HCT116 (cell line): ENCODE measurements at regions not wholly inside any gene's neighbourhood (a gene's known extent, or its start where the extent isn't known, plus 50 kb on each side); places are given as distances from the start of the nearest gene placed in this dataset.

Experiments used
- ATAC-seq: fragments of 200-7000 bp; cut with Tn5 transposase; 2 replicates; pipeline ENCODE4 v1.9.1; 2020; ENCODE audit warnings: mild to moderate bottlenecking, moderate library complexity
- BruUV-seq: library from RNA; stranded (reverse); fragments of 400-500 nt; replicated peaks from 2 replicates; lab custom pipeline; 2021; lab: Mats Ljungman, UMichigan
- CTCF ChIA-PET: fragments of 300-600 bp; sonication (Branson Sonifier 250); formaldehyde crosslinking; loops from one replicate; lab custom pipeline; 2021; ENCODE audit warnings: antibody characterized with exemption; lab: Charles Lee
- POLR2A ChIA-PET: fragments of 300-600, 350-600 bp; sonication (Branson Sonifier 250); formaldehyde crosslinking; loops from one replicate; lab custom pipeline; 2021; ENCODE audit warnings: antibody characterized with exemption; lab: Charles Lee
- RAD21 ChIA-PET, 2 experiments: fragments of 300-600 bp; sonication (Branson Sonifier 250); formaldehyde crosslinking; loops; one replicate each; lab custom pipeline; 2023; ENCODE audit warnings: low total read pairs in 2 of 2; ENCODE audit not compliant: uncharacterized antibody in 2 of 2, unreplicated experiment in 2 of 2, low non-redundant PET in 1 of 2; lab: Charles Lee
- DNase-seq: peaks from one replicate; pipeline ENCODE4 v3.0.0-alpha.2; 2010; ENCODE audit warnings: low read depth, low spot score
- H2AFZ ChIP-seq: fragments of 200-600 bp; shearing (Covaris generic), sonication (generic); 2 replicates; pipeline ENCODE4 v1.6.1; 2017; ENCODE audit warnings: low read depth, mixed run types, mixed read lengths, antibody characterized with exemption, low read length; ENCODE audit not compliant: poor library complexity, severe bottlenecking
- H3K27ac ChIP-seq: 2 replicates; pipeline ENCODE4 v1.5.1; 2012; ENCODE audit warnings: low read depth, low read length
- H3K27me3 ChIP-seq: fragments of 200-600 bp; sonication (generic); 2 replicates; pipeline ENCODE4 v1.6.1; 2016; ENCODE audit warnings: mixed run types, low read length, mixed read lengths; ENCODE audit not compliant: insufficient read depth
- H3K36me3 ChIP-seq, 2 experiments: fragments of 200-500 bp in 1 of 2; fragments of 200-600 bp in 1 of 2; sonication (Bioruptor generic) in 1 of 2; sonication (generic) in 1 of 2; 2 replicates each; pipeline versions ENCODE4 v1.5.1 to v1.6.1; 2014 to 2016; ENCODE audit warnings: low read length in 2 of 2, inconsistent platforms in 1 of 2, mixed read lengths in 1 of 2, mixed run types in 1 of 2; ENCODE audit not compliant: insufficient read depth in 2 of 2, control insufficient read depth in 1 of 2
- H3K4me1 ChIP-seq, 2 experiments: fragments of 200-600 bp in 1 of 2; sonication (generic) in 1 of 2; 2 replicates each; pipeline versions ENCODE4 v1.5.1 to v1.6.1; 2012 to 2017; ENCODE audit warnings: low read length in 2 of 2, inconsistent platforms in 1 of 2, mild to moderate bottlenecking in 1 of 2, mixed read lengths in 1 of 2, mixed run types in 1 of 2, moderate library complexity in 1 of 2; ENCODE audit not compliant: insufficient read depth in 2 of 2, control insufficient read depth in 1 of 2
- H3K4me2 ChIP-seq: fragments of 200-600 bp; sonication (generic); 2 replicates; pipeline ENCODE4 v1.6.1; 2017; ENCODE audit warnings: mixed run types, low read length, mixed read lengths
- H3K4me3 ChIP-seq, 2 experiments: fragments of 200-600 bp in 1 of 2; sonication (generic) in 1 of 2; replicated peaks in 1 of 2; 2 replicates each; pipeline ENCODE4 v1.5.1; 2011 to 2016; ENCODE audit warnings: low read length in 2 of 2, control low read depth in 1 of 2, low read depth in 1 of 2, mild to moderate bottlenecking in 1 of 2, mixed read lengths in 1 of 2, mixed run types in 1 of 2
- H3K79me2 ChIP-seq: fragments of 200-600 bp; sonication (generic); 2 replicates; pipeline ENCODE4 v1.6.1; 2017; ENCODE audit warnings: mild to moderate bottlenecking, mixed run types, low read length, moderate library complexity, mixed read lengths; ENCODE audit not compliant: insufficient read depth
- H3K9ac ChIP-seq: fragments of 200-600 bp; sonication (generic); 2 replicates; pipeline ENCODE4 v1.6.1; 2016; ENCODE audit warnings: low read length, mixed read lengths
- H3K9me2 ChIP-seq: fragments of 200-600 bp; sonication (generic), shearing (Covaris generic); 2 replicates; pipeline ENCODE4 v1.6.1; 2017; ENCODE audit warnings: mixed run types, mild to moderate bottlenecking, moderate library complexity; ENCODE audit not compliant: insufficient read depth
- H3K9me3 ChIP-seq, 2 experiments: fragments of 200-500 bp in 1 of 2; fragments of 200-600 bp in 1 of 2; sonication (Bioruptor generic) in 1 of 2; sonication (generic) in 1 of 2; 2 replicates each; pipeline ENCODE4 v1.6.1; 2014 to 2017; ENCODE audit warnings: low read length in 2 of 2, mixed read lengths in 2 of 2, inconsistent platforms in 1 of 2, low read depth in 1 of 2, mild to moderate bottlenecking in 1 of 2, mixed run types in 1 of 2, moderate library complexity in 1 of 2; ENCODE audit not compliant: control insufficient read depth in 1 of 2, insufficient read depth in 1 of 2
- H4K20me1 ChIP-seq: fragments of 200-600 bp; sonication (generic), shearing (Covaris generic); 2 replicates; pipeline ENCODE4 v1.6.1; 2017; ENCODE audit warnings: mixed run types, mild to moderate bottlenecking, moderate library complexity; ENCODE audit not compliant: insufficient read depth
- CBX3 ChIP-seq: IDR thresholded peaks from 2 replicates; pipeline ENCODE4 v1.6.1; 2012; ENCODE audit warnings: low read depth
- CEBPB ChIP-seq: IDR thresholded peaks from 2 replicates; pipeline ENCODE4 v1.6.1; 2012; ENCODE audit warnings: low read depth
- ELF1 ChIP-seq: IDR thresholded peaks from 2 replicates; pipeline ENCODE4 v1.6.1; 2012; ENCODE audit warnings: low read depth, borderline replicate concordance
- SP1 ChIP-seq: IDR thresholded peaks from 2 replicates; pipeline ENCODE4 v1.6.1; 2012; ENCODE audit warnings: low read depth
- SRF ChIP-seq: IDR thresholded peaks from 2 replicates; pipeline ENCODE4 v1.6.1; 2012; ENCODE audit warnings: low read depth
- ZNF274 ChIP-seq: fragments of 200-500 bp; sonication (Bioruptor generic); IDR thresholded peaks from 2 replicates; pipeline ENCODE4 v1.6.1; 2014; ENCODE audit warnings: mild to moderate bottlenecking, low read depth, low read length, inconsistent platforms
- intact Hi-C: fragments of 100-400 bp; cut with micrococcal nuclease; formaldehyde crosslinking; loops from 2 replicates; pipeline ENCODE4 v1.10.0; 2022
- TF ChIP-seq, protein P1 (sequence below): IDR thresholded peaks from 2 replicates; pipeline ENCODE4 v1.6.1; 2012; ENCODE audit warnings: low read depth
- TF ChIP-seq, protein P2 (sequence below): IDR thresholded peaks from 2 replicates; pipeline ENCODE4 v1.6.1; 2011; ENCODE audit warnings: mild to moderate bottlenecking, low read length, moderate library complexity; ENCODE audit not compliant: insufficient replicate concordance; ENCODE audit errors: extremely low read depth

DNA sequence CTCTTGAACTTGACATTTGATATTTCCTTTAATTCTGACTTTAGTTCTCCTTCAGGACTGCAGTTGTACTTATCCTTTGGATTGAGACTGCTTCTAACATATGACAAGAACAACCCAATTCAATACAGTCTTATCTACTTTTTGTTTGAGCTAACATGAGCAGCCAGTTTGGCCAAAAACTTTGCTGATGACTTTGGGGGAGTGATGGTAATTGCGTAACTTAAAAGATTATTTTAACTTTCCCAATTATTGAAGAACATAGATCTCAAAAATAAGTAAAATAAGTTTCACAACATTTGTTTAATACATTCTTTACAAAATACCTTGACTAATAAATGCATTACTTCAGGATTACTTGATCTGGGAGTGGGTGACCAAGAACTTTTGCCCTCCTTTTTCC is 1311.1 kb upstream of the NRXN1 start:
- ATAC-seq (no peak), DNase-seq (no peak)
- Histone ChIP-seq H3K4me1 (no peaks in the 10 kb centered on the region), H3K27ac (no peak overlapping the region), H3K9me2 (no peaks in the 10 kb centered on the region), H3K4me3 (no peak overlapping the region), H3K27me3 (no peaks in the 10 kb centered on the region), H4K20me1 (no peaks in the 10 kb centered on the region), H3K4me2 (no peak overlapping the region), H3K36me3 (no peaks in the 10 kb centered on the region), H3K79me2 (no peaks in the 10 kb centered on the region), H3K9me3 (no peaks in the 10 kb centered on the region), H2AFZ (no peak overlapping the region), H3K9ac (no peak overlapping the region)
- no peak for TF ChIP-seq SRF
- TF ChIP-seq, protein P1, sequence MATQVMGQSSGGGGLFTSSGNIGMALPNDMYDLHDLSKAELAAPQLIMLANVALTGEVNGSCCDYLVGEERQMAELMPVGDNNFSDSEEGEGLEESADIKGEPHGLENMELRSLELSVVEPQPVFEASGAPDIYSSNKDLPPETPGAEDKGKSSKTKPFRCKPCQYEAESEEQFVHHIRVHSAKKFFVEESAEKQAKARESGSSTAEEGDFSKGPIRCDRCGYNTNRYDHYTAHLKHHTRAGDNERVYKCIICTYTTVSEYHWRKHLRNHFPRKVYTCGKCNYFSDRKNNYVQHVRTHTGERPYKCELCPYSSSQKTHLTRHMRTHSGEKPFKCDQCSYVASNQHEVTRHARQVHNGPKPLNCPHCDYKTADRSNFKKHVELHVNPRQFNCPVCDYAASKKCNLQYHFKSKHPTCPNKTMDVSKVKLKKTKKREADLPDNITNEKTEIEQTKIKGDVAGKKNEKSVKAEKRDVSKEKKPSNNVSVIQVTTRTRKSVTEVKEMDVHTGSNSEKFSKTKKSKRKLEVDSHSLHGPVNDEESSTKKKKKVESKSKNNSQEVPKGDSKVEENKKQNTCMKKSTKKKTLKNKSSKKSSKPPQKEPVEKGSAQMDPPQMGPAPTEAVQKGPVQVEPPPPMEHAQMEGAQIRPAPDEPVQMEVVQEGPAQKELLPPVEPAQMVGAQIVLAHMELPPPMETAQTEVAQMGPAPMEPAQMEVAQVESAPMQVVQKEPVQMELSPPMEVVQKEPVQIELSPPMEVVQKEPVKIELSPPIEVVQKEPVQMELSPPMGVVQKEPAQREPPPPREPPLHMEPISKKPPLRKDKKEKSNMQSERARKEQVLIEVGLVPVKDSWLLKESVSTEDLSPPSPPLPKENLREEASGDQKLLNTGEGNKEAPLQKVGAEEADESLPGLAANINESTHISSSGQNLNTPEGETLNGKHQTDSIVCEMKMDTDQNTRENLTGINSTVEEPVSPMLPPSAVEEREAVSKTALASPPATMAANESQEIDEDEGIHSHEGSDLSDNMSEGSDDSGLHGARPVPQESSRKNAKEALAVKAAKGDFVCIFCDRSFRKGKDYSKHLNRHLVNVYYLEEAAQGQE, result no peak
- no peak for TF ChIP-seq SP1
- TF ChIP-seq CEBPB, result no peak
- TF ChIP-seq ZNF274, result no peak
- no peak for TF ChIP-seq ELF1
- TF ChIP-seq, protein P2, sequence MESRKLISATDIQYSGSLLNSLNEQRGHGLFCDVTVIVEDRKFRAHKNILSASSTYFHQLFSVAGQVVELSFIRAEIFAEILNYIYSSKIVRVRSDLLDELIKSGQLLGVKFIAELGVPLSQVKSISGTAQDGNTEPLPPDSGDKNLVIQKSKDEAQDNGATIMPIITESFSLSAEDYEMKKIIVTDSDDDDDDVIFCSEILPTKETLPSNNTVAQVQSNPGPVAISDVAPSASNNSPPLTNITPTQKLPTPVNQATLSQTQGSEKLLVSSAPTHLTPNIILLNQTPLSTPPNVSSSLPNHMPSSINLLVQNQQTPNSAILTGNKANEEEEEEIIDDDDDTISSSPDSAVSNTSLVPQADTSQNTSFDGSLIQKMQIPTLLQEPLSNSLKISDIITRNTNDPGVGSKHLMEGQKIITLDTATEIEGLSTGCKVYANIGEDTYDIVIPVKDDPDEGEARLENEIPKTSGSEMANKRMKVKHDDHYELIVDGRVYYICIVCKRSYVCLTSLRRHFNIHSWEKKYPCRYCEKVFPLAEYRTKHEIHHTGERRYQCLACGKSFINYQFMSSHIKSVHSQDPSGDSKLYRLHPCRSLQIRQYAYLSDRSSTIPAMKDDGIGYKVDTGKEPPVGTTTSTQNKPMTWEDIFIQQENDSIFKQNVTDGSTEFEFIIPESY, result no peak
- TF ChIP-seq CBX3, result no peak
- ChIA-PET CTCF (no interaction called here), RAD21 (no interaction called here), POLR2A (no interaction called here)
- intact Hi-C loops, result no loop called here
- no TSS peak for BruUV-seq
